K562 (cell line): ENCODE measurements at regions not wholly inside any gene's neighbourhood (a gene's known extent, or its start where the extent isn't known, plus 50 kb on each side); places are given as distances from the start of the nearest gene placed in this dataset.

ENCODE experiments used
- ATAC-seq: fragments of 200-7000 bp; cut with Tn5 transposase; 3 replicates; pipeline ENCODE4 v1.9.1; 2020; ENCODE audit warnings: moderate library complexity
- BruUV-seq: library from RNA; stranded (reverse); fragments of 400-500 nt; replicated peaks from 2 replicates; lab custom pipeline; 2021; lab: Mats Ljungman, UMichigan
- CTCF ChIA-PET: fragments of 300-600 bp; formaldehyde crosslinking; extraction: SDS; loops from one replicate; lab custom pipeline; 2021; ENCODE audit warnings: low intra/inter-chr PET ratio; lab: Yijun Ruan, JAX
- POLR2A ChIA-PET: fragments of 300-600, 350-650 bp; sonication (Branson Sonifier 250); formaldehyde crosslinking; extraction: SDS; loops from one replicate; lab custom pipeline; 2021; ENCODE audit warnings: antibody characterized with exemption, inconsistent platforms; lab: Yijun Ruan, JAX
- DNase-seq, 4 experiments: peaks; one replicate each; pipeline versions ENCODE4 v3.0.0 to v3.0.0-alpha.2; 2011 to 2018; ENCODE audit warnings: low spot score in 3 of 4, mixed read lengths in 3 of 4; ENCODE audit errors: extremely low read depth in 1 of 4
- FAIRE-seq: peaks from 2 replicates; lab custom pipeline; 2011; peaks lifted over from hg19 to GRCh38; lab: Jason Lieb, UNC
- H2AFZ ChIP-seq: 2 replicates; pipeline ENCODE4 v1.6.0; 2011; ENCODE audit warnings: low read depth, low read length, control low read depth, inconsistent platforms
- H3K27ac ChIP-seq: fragments of 200-600 bp; 3 replicates; pipeline ENCODE4 v1.8.0; 2011; ENCODE audit warnings: low read depth, mild to moderate bottlenecking, control low read depth, inconsistent platforms, low read length, moderate library complexity, mixed read lengths; ENCODE audit errors: extremely low read depth
- H3K27me3 ChIP-seq, 2 experiments: fragments of 300-600 bp in 1 of 2; 2 replicates in 1 of 2; 3 replicates in 1 of 2; pipeline versions ENCODE4 v1.6.0 to v1.8.0; 2011; ENCODE audit warnings: inconsistent platforms in 2 of 2, low read length in 2 of 2, mild to moderate bottlenecking in 1 of 2, mixed read lengths in 1 of 2, moderate library complexity in 1 of 2; ENCODE audit not compliant: control insufficient read depth in 2 of 2, insufficient read depth in 2 of 2
- H3K36me3 ChIP-seq: fragments of 300-600 bp; 3 replicates; pipeline ENCODE4 v1.8.0; 2011; ENCODE audit warnings: mild to moderate bottlenecking, low read length, inconsistent platforms; ENCODE audit not compliant: control insufficient read depth, insufficient read depth
- H3K4me1 ChIP-seq, 2 experiments: fragments of 200-600 bp in 1 of 2; replicated peaks in 1 of 2; 2 replicates in 1 of 2; 3 replicates in 1 of 2; pipeline versions ENCODE4 v1.5.1 to v1.8.0; 2011; ENCODE audit warnings: inconsistent platforms in 2 of 2, low read length in 2 of 2, mild to moderate bottlenecking in 1 of 2, mixed read lengths in 1 of 2, moderate library complexity in 1 of 2; ENCODE audit not compliant: control insufficient read depth in 2 of 2, insufficient read depth in 2 of 2
- H3K4me2 ChIP-seq: 2 replicates; pipeline ENCODE4 v1.6.1; 2011; ENCODE audit warnings: low read length, control low read depth, inconsistent platforms, mixed read lengths; ENCODE audit not compliant: insufficient read depth
- H3K4me3 ChIP-seq: fragments of 200-600 bp; sonication (generic), shearing (Covaris generic); 2 replicates; pipeline ENCODE4 v1.5.1; 2016; ENCODE audit warnings: control low read depth, inconsistent platforms
- H3K79me2 ChIP-seq: fragments of 200-600 bp; 3 replicates; pipeline ENCODE4 v1.8.0; 2011; ENCODE audit warnings: low read length, inconsistent platforms; ENCODE audit not compliant: control insufficient read depth, insufficient read depth
- H3K9ac ChIP-seq, 2 experiments: 2 replicates each; pipeline versions ENCODE4 v1.6.0 to v1.6.1; 2011; ENCODE audit warnings: low read depth in 2 of 2, low read length in 2 of 2, control low read depth in 1 of 2, inconsistent platforms in 1 of 2, mild to moderate bottlenecking in 1 of 2, mixed read lengths in 1 of 2; ENCODE audit not compliant: insufficient read depth in 1 of 2
- H3K9me1 ChIP-seq: one replicate; pipeline ENCODE4 v1.6.0; 2011; ENCODE audit warnings: inconsistent platforms, mild to moderate bottlenecking, low read length, moderate library complexity; ENCODE audit not compliant: control insufficient read depth, insufficient read depth
- H3K9me3 ChIP-seq: replicated peaks from 2 replicates; pipeline ENCODE4 v1.5.1; 2011; ENCODE audit warnings: low read depth, low read length, inconsistent platforms; ENCODE audit not compliant: control insufficient read depth, insufficient read depth
- H4K20me1 ChIP-seq: replicated peaks from 2 replicates; pipeline ENCODE4 v1.6.1; 2011; ENCODE audit warnings: low read length, inconsistent platforms, mixed read lengths; ENCODE audit not compliant: control insufficient read depth, insufficient read depth
- BRD9 ChIP-seq: fragments of 450-650 bp; IDR thresholded peaks from 2 replicates; pipeline ENCODE4 v1.6.1; 2018; ENCODE audit warnings: low read depth; ENCODE audit not compliant: partially characterized antibody
- COPS2 ChIP-seq: fragments of 450-650 bp; conservative IDR thresholded peaks from 2 replicates; pipeline ENCODE4 v1.6.1; 2016; ENCODE audit warnings: mild to moderate bottlenecking, moderate library complexity
- MEF2A ChIP-seq: IDR thresholded peaks from 2 replicates; pipeline ENCODE4 v1.6.1; 2011; ENCODE audit warnings: low read depth, mild to moderate bottlenecking, low read length, moderate library complexity; ENCODE audit not compliant: control insufficient read depth
- NCOA1 ChIP-seq: fragments of 450-650 bp; IDR thresholded peaks from 2 replicates; pipeline ENCODE4 v1.6.1; 2016; ENCODE audit warnings: low read depth
- POLR2B ChIP-seq: fragments of 450-650 bp; IDR thresholded peaks from 2 replicates; pipeline ENCODE4 v1.6.1; 2018; ENCODE audit warnings: low read depth; ENCODE audit not compliant: partially characterized antibody
- STAT5B ChIP-seq: fragments of 250-450 bp; sonication (Bioruptor Pico); IDR thresholded peaks from 2 replicates; pipeline ENCODE4 v1.8.0; 2021; ENCODE audit warnings: mild to moderate bottlenecking, inconsistent platforms
- TCFL5 ChIP-seq: fragments of 250-450 bp; sonication (Bioruptor Pico); conservative IDR thresholded peaks from 2 replicates; pipeline ENCODE4 v1.6.1; 2021; ENCODE audit warnings: mild to moderate bottlenecking, moderate library complexity, matching md5 sums
- ZNF766 ChIP-seq: fragments of 200-800 bp; sonication (Bioruptor generic); conservative IDR thresholded peaks from 2 replicates; pipeline ENCODE4 v1.6.1; 2016; ENCODE audit warnings: missing genetic modification characterization, missing compliant biosample characterization
- WGBS: fragments of 100-300 bp; shearing (Covaris generic); methylation state at CpG from one replicate; pipeline ENCODE4 v1.1.6; 2016; ENCODE audit warnings: low coverage, mixed read lengths; ENCODE audit not compliant: insufficient coverage; ENCODE audit errors: missing lambda C conversion rate; 5-methylcytosine and 5-hydroxymethylcytosine counted together
- in situ Hi-C: fragments of 300-500 bp; cut with MboI; formaldehyde crosslinking; loops from 4 replicates; pipeline ENCODE4 v1.15.0; 2018; ENCODE audit warnings: inconsistent platforms, mixed read lengths
- intact Hi-C: fragments of 100-400 bp; cut with micrococcal nuclease; formaldehyde crosslinking; loops from 2 replicates; pipeline ENCODE4 v1.14.2; 2022
- TF ChIP-seq, protein P1 (sequence below), 2 experiments: fragments of 450-650 bp; conservative IDR thresholded peaks; 2 replicates each; pipeline ENCODE4 v1.6.1; 2017; ENCODE audit warnings: mild to moderate bottlenecking in 2 of 2, moderate library complexity in 2 of 2

DNA sequence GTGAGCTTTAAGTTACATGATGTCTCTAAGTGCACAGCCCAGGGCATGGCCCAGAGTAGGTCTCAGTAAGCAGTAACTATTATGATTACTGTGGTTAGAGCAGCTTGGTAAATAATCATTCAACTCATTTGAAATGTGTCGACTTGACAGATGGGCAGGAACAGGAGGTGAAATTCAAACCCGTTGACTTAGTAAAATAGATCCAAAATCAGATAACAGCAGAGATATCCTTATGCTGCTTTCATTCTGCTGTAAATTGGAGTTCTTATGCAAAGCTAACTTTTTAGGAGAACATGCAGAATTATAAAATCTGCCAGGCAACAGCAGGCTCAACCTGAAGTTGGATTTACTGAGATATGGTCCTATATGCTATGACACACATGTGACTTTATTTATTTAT lies 118.7 kb upstream of the KLHL25 start (continued):
- TF ChIP-seq, protein P1, sequence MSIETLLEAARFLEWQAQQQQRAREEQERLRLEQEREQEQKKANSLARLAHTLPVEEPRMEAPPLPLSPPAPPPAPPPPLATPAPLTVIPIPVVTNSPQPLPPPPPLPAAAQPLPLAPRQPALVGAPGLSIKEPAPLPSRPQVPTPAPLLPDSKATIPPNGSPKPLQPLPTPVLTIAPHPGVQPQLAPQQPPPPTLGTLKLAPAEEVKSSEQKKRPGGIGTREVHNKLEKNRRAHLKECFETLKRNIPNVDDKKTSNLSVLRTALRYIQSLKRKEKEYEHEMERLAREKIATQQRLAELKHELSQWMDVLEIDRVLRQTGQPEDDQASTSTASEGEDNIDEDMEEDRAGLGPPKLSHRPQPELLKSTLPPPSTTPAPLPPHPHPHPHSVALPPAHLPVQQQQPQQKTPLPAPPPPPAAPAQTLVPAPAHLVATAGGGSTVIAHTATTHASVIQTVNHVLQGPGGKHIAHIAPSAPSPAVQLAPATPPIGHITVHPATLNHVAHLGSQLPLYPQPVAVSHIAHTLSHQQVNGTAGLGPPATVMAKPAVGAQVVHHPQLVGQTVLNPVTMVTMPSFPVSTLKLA (conservative IDR thresholded peaks at IDR 0.05): no peak
- TF ChIP-seq ZNF766 (CRISPR knock-in tag) (no peak), STAT5B (CRISPR knock-in tag) (no peak)

DNA sequence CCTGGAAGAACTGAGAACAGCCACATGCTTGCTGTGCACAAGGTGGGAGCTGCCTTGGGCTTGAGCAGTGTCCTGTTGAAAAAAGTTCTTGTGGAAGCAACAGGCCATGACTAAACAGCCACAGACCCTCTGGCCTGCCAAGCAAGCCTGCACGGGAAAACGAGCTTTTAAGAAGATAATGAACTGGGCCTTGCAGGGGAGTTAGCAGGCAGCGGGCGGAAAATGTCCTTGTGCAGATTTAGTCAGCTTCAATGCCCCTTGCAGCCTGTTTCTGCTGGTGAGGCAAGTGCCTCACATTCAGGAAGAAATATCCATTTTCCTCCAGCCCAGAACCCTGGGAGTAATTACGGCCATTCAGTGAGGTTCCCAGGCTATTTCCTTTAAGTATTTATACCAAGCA lies 126.2 kb upstream of the KLHL25 start:
- Histone ChIP-seq H3K9ac (no peak overlapping the region), H3K9me3 (no peaks in the 10 kb centered on the region), H3K27ac (no peak overlapping the region), H3K27me3 (no peaks in the 10 kb centered on the region), H3K36me3 (no peaks in the 10 kb centered on the region), H3K4me1 (no peaks in the 10 kb centered on the region), H3K4me2 (no peak overlapping the region), H3K79me2 (no peaks in the 10 kb centered on the region), H4K20me1 (no peaks in the 10 kb centered on the region), H3K9me1 (no peaks in the 10 kb centered on the region), H2AFZ (no peak overlapping the region), H3K4me3 (no peak overlapping the region)
- POLR2A ChIA-PET: no interaction called here
- no peak for DNase-seq
- TF ChIP-seq POLR2B (no peak), NCOA1 (no peak), TCFL5 (CRISPR knock-in tag) (no peak), BRD9 (no peak), COPS2 (no peak), MEF2A (no peak)
- WGBS: 0% methylated on average over 5 of the region's 5 CpGs
- no TSS peak for BruUV-seq
- no peak for FAIRE-seq
- intact Hi-C loops: no loop called here
- in situ Hi-C loops: no loop called here
- no peak for ATAC-seq
- CTCF ChIA-PET: no interaction called here
